H1 (cell line): ENCODE measurements at regions not wholly inside any gene's neighbourhood (a gene's known extent, or its start where the extent isn't known, plus 50 kb on each side); places are given as distances from the start of the nearest gene placed in this dataset.

Experiments
- EGR1 ChIP-seq: IDR thresholded peaks from 2 replicates; pipeline ENCODE4 v1.6.1; 2011; ENCODE audit warnings: low read depth, low read length, borderline replicate concordance
- KDM4A ChIP-seq: IDR thresholded peaks from one replicate; pipeline ENCODE4 v1.7.1; 2012; ENCODE audit warnings: low read depth, mild to moderate bottlenecking, moderate library complexity, low read length, inconsistent platforms; ENCODE audit not compliant: severe bottlenecking
- RBBP5 ChIP-seq: IDR thresholded peaks from 2 replicates; pipeline ENCODE4 v1.7.1; 2012; ENCODE audit warnings: low read depth, mild to moderate bottlenecking, inconsistent platforms, low read length, moderate library complexity, borderline replicate concordance
- RFX5 ChIP-seq: IDR thresholded peaks from 2 replicates; pipeline ENCODE4 v1.6.1; 2011; ENCODE audit warnings: low read depth, low read length, improper control_type of control experiment, borderline replicate concordance
- SIN3A ChIP-seq, 2 experiments: IDR thresholded peaks in 1 of 2; conservative IDR thresholded peaks in 1 of 2; 2 replicates each; pipeline ENCODE4 v1.6.1; 2011 to 2012; ENCODE audit warnings: low read length in 2 of 2, improper control_type of control experiment in 1 of 2, low read depth in 1 of 2, mild to moderate bottlenecking in 1 of 2
- SP2 ChIP-seq: IDR thresholded peaks from 2 replicates; pipeline ENCODE4 v1.6.1; 2012; ENCODE audit warnings: mild to moderate bottlenecking, low read length, inconsistent platforms
- SUZ12 ChIP-seq: fragments of 200-600 bp; sonication (generic); IDR thresholded peaks from 2 replicates; pipeline ENCODE4 v1.6.1; 2012; ENCODE audit warnings: mild to moderate bottlenecking, inconsistent platforms, low read length, moderate library complexity, mixed read lengths
- TF ChIP-seq, protein P1 (sequence below): IDR thresholded peaks from 2 replicates; pipeline ENCODE4 v1.6.1; 2011; ENCODE audit warnings: low read length, improper control_type of control experiment

DNA sequence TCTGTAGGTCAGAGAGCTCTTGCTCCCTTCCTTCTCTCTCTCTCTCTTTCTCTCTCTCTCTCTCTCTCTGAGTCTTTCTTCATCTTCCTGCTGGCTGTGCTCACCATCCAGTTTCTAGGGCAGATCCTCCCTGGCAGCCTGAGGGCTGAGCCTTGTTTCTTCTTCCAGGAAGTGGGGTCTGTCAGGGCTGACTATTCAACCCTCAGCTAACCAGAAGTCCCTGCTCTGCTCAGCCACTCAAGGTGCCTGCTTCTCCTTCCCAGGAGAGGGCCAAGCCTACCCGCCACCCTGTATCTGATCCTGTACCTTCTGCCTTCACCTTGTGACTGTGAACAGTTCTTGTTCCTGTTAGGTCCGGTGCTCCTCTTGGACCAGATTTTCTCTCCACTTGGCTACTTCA is 107.6 kb upstream of the ETV3 start (continued):
- no peak for TF ChIP-seq SP2
- TF ChIP-seq RFX5 = no peak
- TF ChIP-seq, protein P1, sequence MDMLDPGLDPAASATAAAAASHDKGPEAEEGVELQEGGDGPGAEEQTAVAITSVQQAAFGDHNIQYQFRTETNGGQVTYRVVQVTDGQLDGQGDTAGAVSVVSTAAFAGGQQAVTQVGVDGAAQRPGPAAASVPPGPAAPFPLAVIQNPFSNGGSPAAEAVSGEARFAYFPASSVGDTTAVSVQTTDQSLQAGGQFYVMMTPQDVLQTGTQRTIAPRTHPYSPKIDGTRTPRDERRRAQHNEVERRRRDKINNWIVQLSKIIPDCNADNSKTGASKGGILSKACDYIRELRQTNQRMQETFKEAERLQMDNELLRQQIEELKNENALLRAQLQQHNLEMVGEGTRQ = no peak
- no peak for TF ChIP-seq RBBP5
- TF ChIP-seq SIN3A (conservative IDR thresholded peaks at IDR 0.05 in 1 of 2, IDR thresholded peaks at IDR 0.05 in 1 of 2; ENCODE audit: low read depth in 1 of 2, low read length in 2 of 2) = no peak
- no peak for TF ChIP-seq SUZ12
- TF ChIP-seq EGR1 = no peak
- no peak for TF ChIP-seq KDM4A
